Liver (tissue), 8 donors: ENCODE measurements at regions not wholly inside any gene's neighbourhood (a gene's known extent, or its start where the extent isn't known, plus 50 kb on each side); places are given as distances from the start of the nearest gene placed in this dataset.

Experiments used
- DNase-seq: peaks from one replicate; pipeline ENCODE4 v3.0.0-alpha.2; 2017; ENCODE audit warnings: low spot score
- H3K27ac ChIP-seq, 2 donors: one replicate each; pipeline ENCODE4 v1.7.0; 2013; ENCODE audit warnings: inconsistent platforms in 2 of 2, low read length in 2 of 2, control low read depth in 1 of 2, low read depth in 1 of 2, mild to moderate bottlenecking in 1 of 2
- H3K27me3 ChIP-seq, 4 donors: one replicate each; pipeline versions ENCODE4 v1.6.1 to v1.7.0; 2013; ENCODE audit warnings: low read length in 3 of 4, inconsistent platforms in 1 of 4, mild to moderate bottlenecking in 1 of 4, moderate library complexity in 1 of 4; ENCODE audit not compliant: control insufficient read depth in 4 of 4, insufficient read depth in 4 of 4
- H3K36me3 ChIP-seq, 4 donors: one replicate each; pipeline versions ENCODE4 v1.6.1 to v1.7.0; 2013; ENCODE audit warnings: low read length in 3 of 4, mild to moderate bottlenecking in 3 of 4, low read depth in 1 of 4, moderate library complexity in 1 of 4; ENCODE audit not compliant: control insufficient read depth in 4 of 4, insufficient read depth in 3 of 4
- H3K4me1 ChIP-seq, 4 donors: one replicate each; pipeline versions ENCODE4 v1.6.1 to v1.7.0; 2013; ENCODE audit warnings: low read length in 3 of 4, mild to moderate bottlenecking in 3 of 4, moderate library complexity in 1 of 4; ENCODE audit not compliant: control insufficient read depth in 4 of 4, insufficient read depth in 4 of 4
- H3K4me3 ChIP-seq, 3 donors: one replicate each; pipeline versions ENCODE4 v1.6.1 to v1.7.0; 2013; ENCODE audit warnings: low read length in 3 of 3, control low read depth in 1 of 3, low read depth in 1 of 3, mild to moderate bottlenecking in 1 of 3
- H3K9ac ChIP-seq, 2 donors: one replicate each; pipeline ENCODE4 v1.7.0; 2013; ENCODE audit warnings: low read length in 2 of 2, mild to moderate bottlenecking in 2 of 2, moderate library complexity in 2 of 2, control low read depth in 1 of 2, low read depth in 1 of 2
- H3K9me3 ChIP-seq, 4 donors: one replicate each; pipeline versions ENCODE4 v1.6.1 to v1.7.0; 2013; ENCODE audit warnings: low read length in 3 of 4; ENCODE audit not compliant: control insufficient read depth in 4 of 4
- EGR1 ChIP-seq, 2 donors: IDR thresholded peaks; 2 replicates each; pipeline ENCODE4 v1.6.1; 2016 to 2018; ENCODE audit warnings: antibody characterized with exemption in 2 of 2, low read depth in 2 of 2
- FOXA2 ChIP-seq: IDR thresholded peaks from 2 replicates; pipeline ENCODE4 v1.6.1; 2016; ENCODE audit warnings: antibody characterized with exemption
- GABPA ChIP-seq, 2 donors: IDR thresholded peaks in 1 of 2; conservative IDR thresholded peaks in 1 of 2; 2 replicates each; pipeline ENCODE4 v1.6.1; 2016; ENCODE audit warnings: antibody characterized with exemption in 2 of 2, mild to moderate bottlenecking in 1 of 2, moderate library complexity in 1 of 2
- HNF4A ChIP-seq, 2 donors: conservative IDR thresholded peaks; 2 replicates each; pipeline ENCODE4 v1.6.1; 2016; ENCODE audit warnings: antibody characterized with exemption in 2 of 2, mild to moderate bottlenecking in 2 of 2
- JUND ChIP-seq, 2 donors: IDR thresholded peaks; 2 replicates each; pipeline ENCODE4 v1.6.1; 2016; ENCODE audit warnings: antibody characterized with exemption in 2 of 2
- NR2F2 ChIP-seq: IDR thresholded peaks from 2 replicates; pipeline ENCODE4 v1.6.1; 2016; ENCODE audit warnings: antibody characterized with exemption
- RAD21 ChIP-seq, 2 donors: IDR thresholded peaks; 2 replicates each; pipeline ENCODE4 v1.6.1; 2016; ENCODE audit warnings: antibody characterized with exemption in 2 of 2, mild to moderate bottlenecking in 2 of 2
- RXRA ChIP-seq, 2 donors: IDR thresholded peaks; 2 replicates each; pipeline ENCODE4 v1.6.1; 2017 to 2018; ENCODE audit warnings: antibody characterized with exemption in 2 of 2, mild to moderate bottlenecking in 1 of 2
- SP1 ChIP-seq: IDR thresholded peaks from 2 replicates; pipeline ENCODE4 v1.6.1; 2018; ENCODE audit warnings: antibody characterized with exemption, mild to moderate bottlenecking
- TAF1 ChIP-seq: conservative IDR thresholded peaks from 2 replicates; pipeline ENCODE4 v1.6.1; 2016; ENCODE audit warnings: antibody characterized with exemption, mild to moderate bottlenecking
- YY1 ChIP-seq: IDR thresholded peaks from 2 replicates; pipeline ENCODE4 v1.6.1; 2016; ENCODE audit warnings: antibody characterized with exemption, mild to moderate bottlenecking
- WGBS: extraction: QIAGEN DNeasy Blood & Tissue Kit; methylation state at CpG from one replicate; pipeline ENCODE4 v1.1.7; 2013; 5-methylcytosine and 5-hydroxymethylcytosine counted together
- TF ChIP-seq, protein P1 (sequence below): IDR thresholded peaks from 2 replicates; pipeline ENCODE4 v1.6.1; 2016; ENCODE audit warnings: antibody characterized with exemption
- TF ChIP-seq, protein P2 (sequence below): IDR thresholded peaks from 2 replicates; pipeline ENCODE4 v1.6.1; 2016; ENCODE audit warnings: antibody characterized with exemption, mild to moderate bottlenecking
- TF ChIP-seq, protein P3 (sequence below): fragments of 150-350 bp; IDR thresholded peaks from 2 replicates; pipeline ENCODE4 v1.5.1; 2017; ENCODE audit warnings: improper control_type of control experiment, low read depth, low read length; ENCODE audit not compliant: missing input control
- TF ChIP-seq, protein P4 (sequence below): IDR thresholded peaks from 2 replicates; pipeline ENCODE4 v1.6.1; 2016; ENCODE audit warnings: antibody characterized with exemption
- TF ChIP-seq, protein P5 (sequence below): IDR thresholded peaks from 2 replicates; pipeline ENCODE4 v1.6.1; 2016; ENCODE audit warnings: antibody characterized with exemption
- donor health status: healthy.
- donor health status: healthy.
- donor health status: healthy.
- donor health status: healthy.
- donor health status: healthy.

DNA sequence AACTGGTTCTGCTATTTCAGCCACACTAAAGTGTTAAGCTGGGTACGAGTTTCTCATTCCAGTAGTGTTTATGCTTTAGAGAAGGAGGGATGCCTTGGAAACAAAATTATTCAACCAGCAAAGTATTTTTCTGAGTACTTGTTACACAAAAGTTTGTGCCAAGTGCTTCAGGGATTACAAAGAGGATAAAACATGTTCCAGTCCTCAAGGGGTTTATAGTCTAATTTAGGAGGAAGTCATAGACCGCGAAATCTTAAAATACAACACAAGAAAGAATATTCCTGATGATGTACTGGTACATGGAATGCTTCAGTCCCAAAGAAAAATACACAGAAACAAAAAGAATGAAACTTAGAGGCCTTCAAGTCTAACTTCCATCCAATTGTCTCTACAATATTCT is 85.4 kb upstream of the NR4A3 start (continued):
- no peak for TF ChIP-seq GABPA (IDR thresholded peaks at IDR 0.05 in 1 of 2, conservative IDR thresholded peaks at IDR 0.05 in 1 of 2)
- no peak for TF ChIP-seq HNF4A (conservative IDR thresholded peaks at IDR 0.05)

DNA sequence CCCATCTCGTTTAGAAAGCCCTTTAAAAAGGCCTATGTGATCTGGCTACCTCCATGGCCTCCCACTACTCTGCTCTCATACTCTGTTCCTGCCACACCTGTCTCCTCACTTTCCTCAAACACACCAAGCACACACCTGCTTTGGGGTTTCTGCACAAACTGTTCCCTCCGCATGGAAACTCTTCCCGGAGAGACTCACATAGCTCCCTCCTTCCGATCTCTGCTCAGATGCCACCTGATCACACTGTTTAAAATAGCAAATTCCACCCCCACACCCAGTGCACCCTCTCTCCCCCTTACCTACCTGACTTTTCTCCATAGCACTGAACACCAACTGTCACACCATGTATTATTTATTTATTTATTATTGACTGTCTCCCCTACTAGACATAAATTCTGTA is 84.0 kb upstream of the NR4A3 start:
- no peaks in the 10 kb centered on the region for H3K27me3 ChIP-seq
- 89% methylated on average over 4 of the region's 4 CpGs for WGBS
- TF ChIP-seq TAF1 (no peak), HNF4A (conservative IDR thresholded peaks at IDR 0.05) (no peak), FOXA2 (no peak), GABPA (IDR thresholded peaks at IDR 0.05 in 1 of 2, conservative IDR thresholded peaks at IDR 0.05 in 1 of 2) (no peak), RAD21 (IDR thresholded peaks at IDR 0.05) (no peak), RXRA (IDR thresholded peaks at IDR 0.05) (no peak), YY1 (no peak), NR2F2 (no peak), EGR1 (IDR thresholded peaks at IDR 0.05; ENCODE audit: low read depth in 2 of 2) (no peak), SP1 (no peak), JUND (IDR thresholded peaks at IDR 0.05) (no peak)
- TF ChIP-seq, protein P1, sequence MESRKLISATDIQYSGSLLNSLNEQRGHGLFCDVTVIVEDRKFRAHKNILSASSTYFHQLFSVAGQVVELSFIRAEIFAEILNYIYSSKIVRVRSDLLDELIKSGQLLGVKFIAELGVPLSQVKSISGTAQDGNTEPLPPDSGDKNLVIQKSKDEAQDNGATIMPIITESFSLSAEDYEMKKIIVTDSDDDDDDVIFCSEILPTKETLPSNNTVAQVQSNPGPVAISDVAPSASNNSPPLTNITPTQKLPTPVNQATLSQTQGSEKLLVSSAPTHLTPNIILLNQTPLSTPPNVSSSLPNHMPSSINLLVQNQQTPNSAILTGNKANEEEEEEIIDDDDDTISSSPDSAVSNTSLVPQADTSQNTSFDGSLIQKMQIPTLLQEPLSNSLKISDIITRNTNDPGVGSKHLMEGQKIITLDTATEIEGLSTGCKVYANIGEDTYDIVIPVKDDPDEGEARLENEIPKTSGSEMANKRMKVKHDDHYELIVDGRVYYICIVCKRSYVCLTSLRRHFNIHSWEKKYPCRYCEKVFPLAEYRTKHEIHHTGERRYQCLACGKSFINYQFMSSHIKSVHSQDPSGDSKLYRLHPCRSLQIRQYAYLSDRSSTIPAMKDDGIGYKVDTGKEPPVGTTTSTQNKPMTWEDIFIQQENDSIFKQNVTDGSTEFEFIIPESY = no peak
- TF ChIP-seq, protein P2, sequence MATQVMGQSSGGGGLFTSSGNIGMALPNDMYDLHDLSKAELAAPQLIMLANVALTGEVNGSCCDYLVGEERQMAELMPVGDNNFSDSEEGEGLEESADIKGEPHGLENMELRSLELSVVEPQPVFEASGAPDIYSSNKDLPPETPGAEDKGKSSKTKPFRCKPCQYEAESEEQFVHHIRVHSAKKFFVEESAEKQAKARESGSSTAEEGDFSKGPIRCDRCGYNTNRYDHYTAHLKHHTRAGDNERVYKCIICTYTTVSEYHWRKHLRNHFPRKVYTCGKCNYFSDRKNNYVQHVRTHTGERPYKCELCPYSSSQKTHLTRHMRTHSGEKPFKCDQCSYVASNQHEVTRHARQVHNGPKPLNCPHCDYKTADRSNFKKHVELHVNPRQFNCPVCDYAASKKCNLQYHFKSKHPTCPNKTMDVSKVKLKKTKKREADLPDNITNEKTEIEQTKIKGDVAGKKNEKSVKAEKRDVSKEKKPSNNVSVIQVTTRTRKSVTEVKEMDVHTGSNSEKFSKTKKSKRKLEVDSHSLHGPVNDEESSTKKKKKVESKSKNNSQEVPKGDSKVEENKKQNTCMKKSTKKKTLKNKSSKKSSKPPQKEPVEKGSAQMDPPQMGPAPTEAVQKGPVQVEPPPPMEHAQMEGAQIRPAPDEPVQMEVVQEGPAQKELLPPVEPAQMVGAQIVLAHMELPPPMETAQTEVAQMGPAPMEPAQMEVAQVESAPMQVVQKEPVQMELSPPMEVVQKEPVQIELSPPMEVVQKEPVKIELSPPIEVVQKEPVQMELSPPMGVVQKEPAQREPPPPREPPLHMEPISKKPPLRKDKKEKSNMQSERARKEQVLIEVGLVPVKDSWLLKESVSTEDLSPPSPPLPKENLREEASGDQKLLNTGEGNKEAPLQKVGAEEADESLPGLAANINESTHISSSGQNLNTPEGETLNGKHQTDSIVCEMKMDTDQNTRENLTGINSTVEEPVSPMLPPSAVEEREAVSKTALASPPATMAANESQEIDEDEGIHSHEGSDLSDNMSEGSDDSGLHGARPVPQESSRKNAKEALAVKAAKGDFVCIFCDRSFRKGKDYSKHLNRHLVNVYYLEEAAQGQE = no peak
- TF ChIP-seq, protein P3, sequence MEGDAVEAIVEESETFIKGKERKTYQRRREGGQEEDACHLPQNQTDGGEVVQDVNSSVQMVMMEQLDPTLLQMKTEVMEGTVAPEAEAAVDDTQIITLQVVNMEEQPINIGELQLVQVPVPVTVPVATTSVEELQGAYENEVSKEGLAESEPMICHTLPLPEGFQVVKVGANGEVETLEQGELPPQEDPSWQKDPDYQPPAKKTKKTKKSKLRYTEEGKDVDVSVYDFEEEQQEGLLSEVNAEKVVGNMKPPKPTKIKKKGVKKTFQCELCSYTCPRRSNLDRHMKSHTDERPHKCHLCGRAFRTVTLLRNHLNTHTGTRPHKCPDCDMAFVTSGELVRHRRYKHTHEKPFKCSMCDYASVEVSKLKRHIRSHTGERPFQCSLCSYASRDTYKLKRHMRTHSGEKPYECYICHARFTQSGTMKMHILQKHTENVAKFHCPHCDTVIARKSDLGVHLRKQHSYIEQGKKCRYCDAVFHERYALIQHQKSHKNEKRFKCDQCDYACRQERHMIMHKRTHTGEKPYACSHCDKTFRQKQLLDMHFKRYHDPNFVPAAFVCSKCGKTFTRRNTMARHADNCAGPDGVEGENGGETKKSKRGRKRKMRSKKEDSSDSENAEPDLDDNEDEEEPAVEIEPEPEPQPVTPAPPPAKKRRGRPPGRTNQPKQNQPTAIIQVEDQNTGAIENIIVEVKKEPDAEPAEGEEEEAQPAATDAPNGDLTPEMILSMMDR = no peak
- TF ChIP-seq, protein P4, sequence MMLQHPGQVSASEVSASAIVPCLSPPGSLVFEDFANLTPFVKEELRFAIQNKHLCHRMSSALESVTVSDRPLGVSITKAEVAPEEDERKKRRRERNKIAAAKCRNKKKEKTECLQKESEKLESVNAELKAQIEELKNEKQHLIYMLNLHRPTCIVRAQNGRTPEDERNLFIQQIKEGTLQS = no peak
- TF ChIP-seq, protein P5, sequence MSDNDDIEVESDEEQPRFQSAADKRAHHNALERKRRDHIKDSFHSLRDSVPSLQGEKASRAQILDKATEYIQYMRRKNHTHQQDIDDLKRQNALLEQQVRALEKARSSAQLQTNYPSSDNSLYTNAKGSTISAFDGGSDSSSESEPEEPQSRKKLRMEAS = no peak

More for the DNA sequence above, 84.0 kb upstream of the NR4A3 start:
- H3K9me3 ChIP-seq = no peaks in the 10 kb centered on the region
- H3K27ac ChIP-seq = no peak overlapping the region
- no peak overlapping the region for H3K4me3 ChIP-seq
- no peak for DNase-seq
- no peaks in the 10 kb centered on the region for H3K4me1 ChIP-seq
- H3K36me3 ChIP-seq = no peaks in the 10 kb centered on the region
- H3K9ac ChIP-seq = no peak overlapping the region
